ENCODE measurements at regions not wholly inside any gene's neighbourhood (a gene's known extent, or its start where the extent isn't known, plus 50 kb on each side); places are given as distances from the start of the nearest gene placed in this dataset.

DNA sequence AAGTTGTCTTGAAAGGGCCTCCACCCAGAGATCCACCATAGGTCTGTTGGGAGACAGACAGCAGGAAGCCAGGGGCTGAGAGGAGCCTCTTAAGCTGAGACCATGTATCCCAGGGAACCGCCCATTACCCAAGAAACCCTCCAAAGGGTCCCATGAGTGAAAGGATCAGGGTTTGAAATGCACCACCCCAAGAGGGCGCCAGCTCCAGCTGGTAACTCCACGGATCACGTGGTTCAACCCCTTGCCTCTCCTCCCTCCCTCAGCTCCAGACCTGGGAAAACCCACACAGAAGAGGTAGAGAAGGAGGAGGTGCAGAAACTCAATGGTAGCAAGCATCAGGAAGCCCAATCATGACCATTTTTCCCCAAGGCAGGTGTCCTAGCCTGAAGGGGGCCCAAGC lies 148.7 kb downstream of the AIPL1 start (continued):
- peak; percentile 17; the same call in 1 of the 2 replicates for TF ChIP-seq REST (IDR thresholded peaks at IDR 0.05; ENCODE audit: borderline replicate concordance)
- no peak for TF ChIP-seq REST (CRISPR knock-in tag; IDR thresholded peaks at IDR 0.05; ENCODE audit: low read depth)
- no peak for TF ChIP-seq E2F1 (CRISPR knock-in tag; IDR thresholded peaks at IDR 0.05)
- TF ChIP-seq ZNF695 (CRISPR knock-in tag; IDR thresholded peaks at IDR 0.05) = no peak
- peak; percentile 55 for TF ChIP-seq TFE3 (CRISPR knock-in tag; IDR thresholded peaks at IDR 0.05)
- TF ChIP-seq CTCF (IDR thresholded peaks at IDR 0.05 in 2 of 3, conservative IDR thresholded peaks at IDR 0.05 in 1 of 3; ENCODE audit: insufficient read depth in 2 of 3, low read depth in 1 of 3, low read length in 3 of 3) = peak; percentile 26 to 47 (median 38); a peak in 3 of 6 replicates
- no peak for TF ChIP-seq SUPT5H (IDR thresholded peaks at IDR 0.05)

All from K562 (cell line).